Activated T-cell treated with anti-CD3 and anti-CD28 coated beads, Interleukin-2, amount 50 U/mL, for 1 hour (primary cell): ENCODE measurements at regions not wholly inside any gene's neighbourhood (a gene's known extent, or its start where the extent isn't known, plus 50 kb on each side); places are given as distances from the start of the nearest gene placed in this dataset.
"Not testable (repeated sequence)": the region's sequence is repeated elsewhere in the genome, so short reads cannot be mapped to it uniquely, and the experiment has no call there.

Source experiments
- DNase-seq: peaks from one replicate; pipeline ENCODE4 v3.0.0-alpha.2; 2020

- no peak for DNase-seq
Observed at GRCh38 chr12:13433768-13434167, 237.2 kb downstream of the EMP1 start.

DNA sequence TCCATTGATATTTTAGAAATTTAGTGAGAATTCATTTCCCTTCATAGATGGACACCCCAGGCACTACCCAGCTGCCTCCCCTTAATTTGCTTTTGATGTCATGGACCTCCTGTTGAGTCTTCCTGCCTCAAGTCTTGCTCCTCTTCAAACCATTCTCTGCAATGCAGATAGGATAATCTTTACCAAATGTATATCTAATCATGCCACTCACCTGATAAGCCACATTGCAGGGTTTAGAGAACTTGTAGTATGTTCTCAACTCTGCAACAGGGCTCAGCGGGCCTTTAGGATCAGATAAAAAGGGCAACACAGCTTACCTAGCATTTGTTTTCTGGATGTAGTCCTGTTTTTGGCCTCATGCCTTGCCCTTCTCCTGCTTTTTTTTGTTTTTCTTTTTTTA lies 234.5 kb downstream of the EMP1 start:
- no peak for DNase-seq

GRCh38 chr12:13428538-13429265 lies 232.2 kb downstream of the EMP1 start:
- no peak for DNase-seq

DNA sequence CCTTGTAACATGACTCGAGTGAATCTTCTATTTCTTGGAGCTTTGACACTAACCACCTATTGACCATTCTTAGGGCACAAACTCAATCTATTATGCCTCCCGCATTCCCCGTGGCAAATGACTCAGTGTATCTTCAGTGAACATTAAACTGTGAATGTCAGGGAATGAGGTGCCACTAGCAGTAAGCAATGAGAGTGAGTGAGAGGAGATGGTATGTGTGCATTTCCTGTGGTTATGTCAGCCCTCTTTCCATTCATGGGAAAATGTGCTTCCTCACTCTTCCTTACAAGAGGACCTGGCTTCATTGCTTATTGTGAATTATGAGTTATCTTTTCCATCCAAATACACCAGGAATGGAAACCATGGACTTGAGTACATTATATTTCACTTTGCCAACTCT lies 229.2 kb downstream of the EMP1 start:
- no peak for DNase-seq

- DNase-seq: no peak
Observed at GRCh38 chr12:13422291-13422690, 225.8 kb downstream of the EMP1 start.

DNA sequence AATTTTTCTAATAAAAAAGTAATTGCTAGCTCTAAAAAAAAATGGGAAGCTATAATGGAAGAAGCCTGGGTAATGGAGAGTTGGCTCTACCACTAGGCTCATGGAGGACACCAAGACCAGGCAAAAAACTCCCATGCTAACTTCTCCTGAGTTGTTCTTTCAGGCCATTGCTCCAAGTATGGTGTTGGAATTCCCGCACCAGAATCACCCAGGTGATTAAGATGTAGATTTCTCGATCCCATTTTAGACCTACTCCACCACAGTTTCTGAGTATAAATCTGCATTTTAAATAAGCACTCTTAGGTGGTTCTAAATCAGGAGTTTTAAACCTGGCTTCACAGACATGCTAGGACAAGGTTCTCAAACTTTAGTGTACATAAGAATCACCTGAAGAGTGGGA lies 221.0 kb downstream of the EMP1 start:
- DNase-seq: no peak

- no peak for DNase-seq
Observed at GRCh38 chr12:13411287-13411686, 214.8 kb downstream of the EMP1 start.

DNA sequence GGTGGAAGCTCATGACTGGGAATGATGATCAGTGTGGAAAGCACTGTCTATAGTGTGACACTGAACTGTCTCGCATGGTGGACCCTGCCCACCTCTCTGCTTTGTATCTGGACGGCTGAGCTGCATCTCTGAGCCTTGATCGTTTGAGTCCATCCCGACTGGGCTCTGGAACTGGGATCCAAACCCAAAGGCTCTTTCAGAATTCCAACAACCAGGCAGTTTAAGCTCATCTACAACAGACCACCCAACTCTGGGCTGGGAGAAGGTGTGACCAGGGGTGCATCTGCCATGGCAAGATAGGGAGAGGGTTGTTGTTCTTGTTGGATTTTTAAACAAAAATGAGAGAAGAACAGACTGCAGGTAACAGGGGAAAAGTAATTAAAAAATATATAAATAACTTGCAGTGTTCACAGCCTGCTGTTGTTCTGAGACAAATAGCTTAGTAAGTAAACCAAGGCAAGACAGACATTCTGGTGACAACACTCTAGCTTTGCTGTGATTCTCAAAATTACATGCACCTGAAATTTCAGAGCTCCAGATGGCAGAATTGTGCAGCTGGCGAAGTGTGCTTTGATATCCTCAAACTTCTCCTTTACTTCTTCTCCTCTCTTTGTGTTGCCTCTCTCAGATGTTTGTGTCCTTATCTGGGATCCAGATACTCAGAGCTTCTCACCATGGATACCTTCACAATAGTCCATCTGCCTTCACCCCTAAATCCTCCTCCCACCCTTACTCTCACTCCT lies 209.6 kb downstream of the EMP1 start:
- DNase-seq: no peak

DNA sequence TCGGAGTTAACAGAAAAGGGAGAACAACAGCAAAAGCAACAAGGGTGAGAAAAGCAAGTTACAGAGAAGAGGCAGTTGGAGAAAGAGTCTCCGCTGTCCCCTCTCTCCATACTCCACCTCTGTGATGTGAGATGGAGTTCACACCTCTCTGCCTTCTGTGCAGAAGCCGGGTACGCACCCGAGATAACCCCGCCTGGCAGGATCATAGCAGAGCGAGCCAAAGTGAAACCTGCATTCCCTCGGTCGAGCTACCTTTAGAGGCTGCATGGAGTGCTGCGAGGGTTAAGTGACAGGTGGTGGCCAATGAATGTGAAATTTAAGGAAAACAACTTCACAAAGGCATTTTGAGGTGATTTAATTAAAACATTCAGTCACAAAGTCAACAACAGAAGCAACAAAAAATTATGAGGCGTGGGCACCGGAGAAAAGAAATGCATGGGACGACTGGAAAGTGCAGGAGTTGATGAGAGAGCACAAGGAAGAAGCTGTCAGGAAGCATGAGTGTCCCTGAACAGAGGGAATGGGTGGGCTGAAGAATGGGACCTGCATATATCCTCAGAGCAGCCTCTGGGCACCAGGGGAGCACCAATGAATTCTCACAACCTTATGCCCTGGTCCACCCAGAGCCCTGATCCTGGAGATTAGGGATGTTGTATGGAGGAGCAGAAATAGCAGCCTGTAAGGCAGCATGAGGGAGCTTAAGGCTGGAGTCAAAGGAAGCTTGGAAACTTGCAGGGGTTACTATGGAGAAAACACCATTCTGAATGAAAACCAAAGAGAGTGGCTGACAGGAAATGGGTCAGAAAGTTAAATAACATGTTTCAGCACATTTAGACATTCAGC lies 208.3 kb downstream of the EMP1 start:
- no peak for DNase-seq

DNA sequence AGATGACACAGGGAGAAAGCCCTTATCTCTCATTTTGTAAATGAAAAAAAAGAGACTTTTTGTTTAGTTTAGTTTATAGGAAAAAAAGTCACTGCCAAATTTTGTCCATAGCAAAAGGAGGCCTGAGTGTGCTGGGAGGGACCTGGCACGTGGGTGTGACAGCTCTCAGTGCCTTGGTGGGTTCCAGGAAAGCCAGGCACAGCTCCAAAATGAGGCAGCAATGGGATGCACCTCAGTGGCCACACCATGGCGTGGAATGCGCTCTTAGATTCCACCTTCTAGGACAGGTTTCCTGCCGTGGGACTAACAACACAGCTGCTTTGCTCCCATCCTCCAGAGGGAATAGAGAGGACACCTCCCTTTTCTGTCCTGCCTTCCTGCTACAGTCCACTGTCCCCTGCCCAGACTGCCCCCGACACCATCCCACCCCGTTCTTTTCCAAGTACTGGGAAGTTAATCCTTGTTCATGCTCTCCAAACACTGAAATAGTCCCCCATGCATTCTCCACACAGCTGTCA lies 207.6 kb downstream of the EMP1 start:
- no peak for DNase-seq

- DNase-seq: not testable (repeated sequence)
Observed at GRCh38 chr12:13391375-13391774, 194.8 kb downstream of the EMP1 start.

GRCh38 chr12:13390918-13391317 lies 194.4 kb downstream of the EMP1 start:
- no peak for DNase-seq

DNA sequence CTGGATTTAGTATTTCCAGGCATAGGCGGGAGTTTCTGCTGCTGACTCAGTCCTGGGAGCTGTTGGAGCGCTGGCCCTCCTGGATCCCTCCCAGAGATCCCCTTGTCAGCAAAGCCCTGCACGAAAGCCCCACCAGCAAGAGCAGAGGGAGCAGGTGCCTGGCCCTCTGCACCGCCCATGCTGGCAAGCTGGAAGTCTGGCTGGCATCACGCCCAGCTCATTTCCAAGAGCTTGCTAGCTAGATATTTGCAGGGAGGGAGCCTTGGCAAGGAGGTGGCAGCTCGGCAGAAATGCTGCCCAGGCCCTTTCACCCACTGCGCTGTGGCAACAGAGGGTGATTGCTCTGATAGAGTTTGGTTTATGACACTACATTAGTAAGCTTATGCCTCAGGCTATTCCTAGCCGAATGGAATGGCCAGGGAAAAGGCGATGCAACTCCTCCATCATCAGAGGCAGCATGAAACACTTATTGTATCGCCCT lies 193.9 kb downstream of the EMP1 start:
- DNase-seq: no peak

DNA sequence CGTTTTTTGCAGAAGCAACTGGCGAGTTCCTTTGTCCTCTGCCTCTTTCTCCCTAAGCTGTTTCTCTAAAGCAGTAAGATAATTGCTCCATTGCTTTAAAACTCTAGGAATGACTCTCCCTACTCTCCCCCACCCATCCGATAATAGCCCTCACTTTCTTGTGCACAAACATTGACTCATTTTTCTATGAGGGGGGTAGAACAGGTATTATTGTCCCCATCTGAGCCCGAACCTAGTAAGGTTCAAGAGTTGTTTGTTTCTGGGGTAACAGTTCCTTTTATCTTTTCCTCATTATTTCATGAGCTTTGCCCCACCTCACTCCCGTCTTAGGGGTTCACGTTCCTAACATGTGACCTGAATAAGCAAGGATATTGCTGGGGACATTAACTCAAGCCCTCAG lies 190.6 kb downstream of the EMP1 start:
- DNase-seq: no peak

DNA sequence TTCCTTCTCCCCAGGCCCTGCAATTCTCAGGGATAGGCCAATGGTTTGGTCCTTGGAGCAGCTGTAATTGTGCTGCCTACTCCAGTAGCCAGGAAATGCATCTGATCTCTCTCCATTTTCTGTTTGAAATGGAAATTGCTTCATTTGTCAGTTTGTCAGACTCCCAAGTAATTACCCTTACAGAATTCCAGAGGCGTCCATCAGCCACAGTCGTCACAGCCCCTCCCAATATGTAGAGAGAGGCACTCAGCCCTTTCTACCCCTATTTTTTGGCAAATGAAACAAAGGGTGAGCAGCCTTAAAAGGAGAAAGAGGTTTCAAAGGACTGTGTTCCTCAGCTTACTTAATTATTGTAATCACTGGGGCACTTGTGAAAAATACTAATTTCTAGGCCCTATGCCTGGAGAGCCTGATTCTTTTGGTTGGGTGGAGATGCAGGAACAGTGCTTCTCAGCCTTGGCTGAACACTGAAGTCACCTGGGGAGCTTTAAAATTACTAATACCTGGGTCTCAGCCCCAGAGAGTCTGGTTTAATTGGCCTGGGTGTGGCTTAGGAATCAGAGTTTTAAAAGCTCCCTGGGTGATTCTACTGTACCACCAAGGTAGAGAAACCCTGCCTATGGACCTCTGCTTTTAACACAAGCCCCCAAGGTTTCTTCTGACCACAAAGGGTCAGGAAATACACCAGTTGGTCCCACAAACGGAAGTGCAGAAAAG lies 190.0 kb downstream of the EMP1 start:
- no peak for DNase-seq

DNA sequence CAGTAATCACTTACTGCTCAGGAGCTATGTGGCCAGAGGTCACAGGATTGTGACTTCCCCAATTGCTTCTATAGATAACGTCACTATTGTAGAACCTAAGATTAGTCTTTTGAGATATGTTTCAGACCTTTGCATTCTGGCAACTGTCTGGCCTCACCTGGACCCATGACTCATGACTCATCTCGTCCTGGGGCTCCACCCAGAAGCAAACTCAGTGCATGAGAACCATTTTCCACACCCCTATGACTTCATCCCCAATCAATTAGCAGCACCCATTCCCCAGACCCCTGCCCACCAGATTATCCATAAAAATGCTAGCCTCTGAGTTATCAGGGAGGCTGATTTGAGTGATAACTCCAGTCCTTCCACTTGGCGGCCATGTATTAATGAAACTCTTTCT lies 186.9 kb downstream of the EMP1 start:
- no peak for DNase-seq

GRCh38 chr12:13380297-13380696 lies 183.8 kb downstream of the EMP1 start:
- DNase-seq: no peak

- DNase-seq: no peak
Observed at GRCh38 chr12:13379531-13380188, 183.1 kb downstream of the EMP1 start.

- no peak for DNase-seq
Observed at GRCh38 chr12:13377698-13378097, 181.2 kb downstream of the EMP1 start.

DNA sequence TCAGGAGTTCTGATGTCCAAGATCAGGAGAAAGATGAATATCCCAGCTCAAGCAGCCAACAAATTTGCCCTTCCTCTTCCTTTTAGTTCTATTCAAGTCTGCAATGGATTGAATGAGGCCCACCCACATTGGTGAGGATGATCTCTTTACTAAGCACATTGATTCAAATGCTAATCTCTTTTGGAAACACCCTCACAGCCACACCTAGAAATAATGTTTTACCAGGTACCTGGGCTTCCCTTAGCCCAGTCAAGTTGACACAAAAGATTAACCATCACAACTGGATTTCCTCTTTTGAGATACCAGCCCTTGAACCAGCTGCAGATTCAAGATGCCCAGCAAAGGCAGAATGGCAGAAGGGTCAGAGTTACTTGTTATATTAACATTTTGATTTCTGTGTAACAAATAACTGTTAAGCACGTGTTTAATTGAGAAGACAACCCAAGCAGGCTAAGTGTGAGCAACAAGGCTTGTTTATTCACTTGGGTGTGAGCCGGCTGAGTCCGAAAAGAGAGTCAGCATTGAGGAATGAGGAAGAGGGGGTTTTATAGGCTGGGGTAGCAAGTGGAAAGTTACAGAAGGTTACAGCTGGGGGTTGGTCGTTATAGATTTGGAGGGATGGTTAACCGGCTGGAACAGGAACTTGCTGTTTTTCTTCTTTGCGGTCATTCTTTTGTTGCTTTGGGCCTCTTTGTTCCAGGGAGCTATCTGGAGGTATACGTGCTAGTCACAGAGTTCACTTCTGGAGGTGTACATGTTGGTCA lies 180.3 kb downstream of the EMP1 start:
- DNase-seq: no peak
